Transverse colon (tissue), 4 donors: ENCODE measurements at regions not wholly inside any gene's neighbourhood (a gene's known extent, or its start where the extent isn't known, plus 50 kb on each side); places are given as distances from the start of the nearest gene placed in this dataset.

ENCODE experiments used
- POLR2A ChIP-seq: fragments of 450-650 bp; IDR thresholded peaks from one replicate; pipeline ENCODE4 v1.6.1; 2016; ENCODE audit warnings: antibody characterized with exemption, mild to moderate bottlenecking, moderate library complexity
- POLR2AphosphoS5 ChIP-seq, 3 donors: sonication (generic); formaldehyde crosslinking; IDR thresholded peaks; one replicate each; pipeline ENCODE4 v1.6.1; 2016; ENCODE audit warnings: antibody characterized with exemption in 3 of 3
- TF ChIP-seq, protein P1 (sequence below), 5 experiments: fragments of 200-600 bp in 3 of 5; fragments of 450-650 bp in 2 of 5; sonication (generic) in 3 of 5; IDR thresholded peaks; 1 replicate in 2 of 5; 2 replicates in 3 of 5; pipeline ENCODE4 v1.5.1; 2016 to 2017; ENCODE audit warnings: antibody characterized with exemption in 5 of 5, inconsistent platforms in 3 of 5, mild to moderate bottlenecking in 2 of 5, moderate library complexity in 1 of 5

GRCh38 chr3:53425936-53426335 lies 68.5 kb upstream of the CACNA1D start:
- TF ChIP-seq, protein P1, sequence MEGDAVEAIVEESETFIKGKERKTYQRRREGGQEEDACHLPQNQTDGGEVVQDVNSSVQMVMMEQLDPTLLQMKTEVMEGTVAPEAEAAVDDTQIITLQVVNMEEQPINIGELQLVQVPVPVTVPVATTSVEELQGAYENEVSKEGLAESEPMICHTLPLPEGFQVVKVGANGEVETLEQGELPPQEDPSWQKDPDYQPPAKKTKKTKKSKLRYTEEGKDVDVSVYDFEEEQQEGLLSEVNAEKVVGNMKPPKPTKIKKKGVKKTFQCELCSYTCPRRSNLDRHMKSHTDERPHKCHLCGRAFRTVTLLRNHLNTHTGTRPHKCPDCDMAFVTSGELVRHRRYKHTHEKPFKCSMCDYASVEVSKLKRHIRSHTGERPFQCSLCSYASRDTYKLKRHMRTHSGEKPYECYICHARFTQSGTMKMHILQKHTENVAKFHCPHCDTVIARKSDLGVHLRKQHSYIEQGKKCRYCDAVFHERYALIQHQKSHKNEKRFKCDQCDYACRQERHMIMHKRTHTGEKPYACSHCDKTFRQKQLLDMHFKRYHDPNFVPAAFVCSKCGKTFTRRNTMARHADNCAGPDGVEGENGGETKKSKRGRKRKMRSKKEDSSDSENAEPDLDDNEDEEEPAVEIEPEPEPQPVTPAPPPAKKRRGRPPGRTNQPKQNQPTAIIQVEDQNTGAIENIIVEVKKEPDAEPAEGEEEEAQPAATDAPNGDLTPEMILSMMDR (IDR thresholded peaks at IDR 0.05), result no peak
- TF ChIP-seq POLR2AphosphoS5 (IDR thresholded peaks at IDR 0.05) (no peak), POLR2A (no peak)
